Activated T-cell treated with anti-CD3 and anti-CD28 coated beads, Interleukin-2, amount 50 U/mL, for 1 hour (primary cell): ENCODE measurements at regions not wholly inside any gene's neighbourhood (a gene's known extent, or its start where the extent isn't known, plus 50 kb on each side); places are given as distances from the start of the nearest gene placed in this dataset.

Experiments
- DNase-seq: peaks from one replicate; pipeline ENCODE4 v3.0.0-alpha.2; 2020

GRCh38 chr14:86858591-86858990 lies 1134.4 kb downstream of the GALC start:
- DNase-seq = no peak

GRCh38 chr14:86858031-86858430 lies 1135.0 kb downstream of the GALC start:
- no peak for DNase-seq

- no peak for DNase-seq
These were observed 1140.5 kb downstream of the GALC start for GRCh38 chr14:86852530-86852929.

GRCh38 chr14:86847140-86847539 lies 1145.8 kb downstream of the GALC start:
- DNase-seq = no peak

- no peak for DNase-seq
These were observed 1154.6 kb downstream of the GALC start for GRCh38 chr14:86838363-86838762.

- no peak for DNase-seq
These were observed 1166.3 kb downstream of the GALC start for GRCh38 chr14:86826661-86827060.

GRCh38 chr14:86824167-86824566 lies 1168.8 kb downstream of the GALC start:
- no peak for DNase-seq

- no peak for DNase-seq
These were observed 1169.4 kb downstream of the GALC start for GRCh38 chr14:86823581-86823980.

GRCh38 chr14:86815341-86815740 lies 1177.6 kb downstream of the GALC start:
- no peak for DNase-seq

- DNase-seq = no peak
These were observed 1190.3 kb downstream of the GALC start for GRCh38 chr14:86802726-86803125.

GRCh38 chr14:86799244-86799647 lies 1193.7 kb downstream of the GALC start:
- DNase-seq = no peak

GRCh38 chr14:86798330-86798729 lies 1194.7 kb downstream of the GALC start:
- no peak for DNase-seq

GRCh38 chr14:86797075-86797351 lies 1196.0 kb downstream of the GALC start:
- DNase-seq = no peak

- DNase-seq = no peak
These were observed 1196.5 kb downstream of the GALC start for GRCh38 chr14:86796221-86797074.

- no peak for DNase-seq
These were observed 1198.3 kb downstream of the GALC start for GRCh38 chr14:86794689-86795088.

- DNase-seq = no peak
These were observed 1202.3 kb downstream of the GALC start for GRCh38 chr14:86790408-86791364.

GRCh38 chr14:86788224-86788623 lies 1204.8 kb downstream of the GALC start:
- no peak for DNase-seq

GRCh38 chr14:86787717-86788116 lies 1205.3 kb downstream of the GALC start:
- no peak for DNase-seq

GRCh38 chr14:86782092-86782580 lies 1210.8 kb downstream of the GALC start:
- DNase-seq = no peak

- DNase-seq = no peak
These were observed 1212.0 kb downstream of the GALC start for GRCh38 chr14:86780876-86781510.

- DNase-seq = no peak
These were observed 1212.5 kb downstream of the GALC start for GRCh38 chr14:86780461-86780860.

GRCh38 chr14:86779416-86779815 lies 1213.6 kb downstream of the GALC start:
- no peak for DNase-seq

GRCh38 chr14:86777963-86778602 lies 1214.9 kb downstream of the GALC start:
- DNase-seq = no peak
